ENCODE measurements at regions not wholly inside any gene's neighbourhood (a gene's known extent, or its start where the extent isn't known, plus 50 kb on each side); places are given as distances from the start of the nearest gene placed in this dataset.

DNA sequence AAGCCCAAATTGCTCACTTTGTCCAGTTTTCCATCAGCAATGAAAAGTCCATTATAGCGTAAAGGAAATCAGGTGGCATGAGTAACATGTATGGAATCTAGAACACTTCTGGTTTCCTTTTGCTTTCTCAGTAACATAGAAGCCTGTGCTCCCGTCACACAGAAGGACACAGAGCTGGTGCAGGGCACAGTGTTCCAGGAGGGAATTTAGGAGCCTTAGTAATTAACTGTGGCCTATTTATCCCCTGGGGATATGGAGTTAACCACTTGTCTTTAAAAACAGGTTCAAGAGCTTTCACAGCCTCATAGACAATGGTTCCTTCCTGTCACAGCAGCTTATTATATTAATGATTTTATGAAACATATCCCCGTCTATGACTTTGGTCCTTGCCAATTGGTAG, 189.9 kb downstream of the NEBL start (continued):
- TF ChIP-seq MATR3 (CRISPR knock-in tag; IDR thresholded peaks at IDR 0.05) (no peak), GPN1 (CRISPR knock-in tag; IDR thresholded peaks at IDR 0.05; ENCODE audit: borderline replicate concordance) (no peak), RBAK (CRISPR knock-in tag; IDR thresholded peaks at IDR 0.05) (no peak), ZFP36L2 (CRISPR knock-in tag; IDR thresholded peaks at IDR 0.05) (no peak), SNAPC5 (CRISPR knock-in tag; IDR thresholded peaks at IDR 0.05; ENCODE audit: borderline replicate concordance) (no peak), ESRRA (CRISPR knock-in tag; IDR thresholded peaks at IDR 0.05; ENCODE audit: low read depth) (no peak), ZBTB3 (CRISPR knock-in tag; IDR thresholded peaks at IDR 0.05; ENCODE audit: borderline replicate concordance, low read depth) (no peak), IKZF5 (CRISPR knock-in tag; IDR thresholded peaks at IDR 0.05) (no peak), SNRNP70 (IDR thresholded peaks at IDR 0.05; ENCODE audit: low read depth, low read length) (no peak), FOXM1 (CRISPR knock-in tag; IDR thresholded peaks at IDR 0.05) (no peak), ZNF674 (CRISPR knock-in tag; IDR thresholded peaks at IDR 0.05; ENCODE audit: low read depth) (no peak), ZNF451 (CRISPR knock-in tag; IDR thresholded peaks at IDR 0.05) (no peak), PRDM4 (CRISPR knock-in tag; IDR thresholded peaks at IDR 0.05; ENCODE audit: borderline replicate concordance) (no peak), ZNF567 (CRISPR knock-in tag; IDR thresholded peaks at IDR 0.05; ENCODE audit: borderline replicate concordance) (no peak), MTF2 (CRISPR knock-in tag; IDR thresholded peaks at IDR 0.05; ENCODE audit: borderline replicate concordance) (no peak)
- TF ChIP-seq, protein P1, sequence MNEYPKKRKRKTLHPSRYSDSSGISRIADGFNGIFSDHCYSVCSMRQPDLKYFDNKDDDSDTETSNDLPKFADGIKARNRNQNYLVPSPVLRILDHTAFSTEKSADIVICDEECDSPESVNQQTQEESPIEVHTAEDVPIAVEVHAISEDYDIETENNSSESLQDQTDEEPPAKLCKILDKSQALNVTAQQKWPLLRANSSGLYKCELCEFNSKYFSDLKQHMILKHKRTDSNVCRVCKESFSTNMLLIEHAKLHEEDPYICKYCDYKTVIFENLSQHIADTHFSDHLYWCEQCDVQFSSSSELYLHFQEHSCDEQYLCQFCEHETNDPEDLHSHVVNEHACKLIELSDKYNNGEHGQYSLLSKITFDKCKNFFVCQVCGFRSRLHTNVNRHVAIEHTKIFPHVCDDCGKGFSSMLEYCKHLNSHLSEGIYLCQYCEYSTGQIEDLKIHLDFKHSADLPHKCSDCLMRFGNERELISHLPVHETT (CRISPR knock-in tag; conservative IDR thresholded peaks at IDR 0.05) = no peak

All from HepG2 (cell line).